ENCODE measurements at regions not wholly inside any gene's neighbourhood (a gene's known extent, or its start where the extent isn't known, plus 50 kb on each side); places are given as distances from the start of the nearest gene placed in this dataset.

DNA sequence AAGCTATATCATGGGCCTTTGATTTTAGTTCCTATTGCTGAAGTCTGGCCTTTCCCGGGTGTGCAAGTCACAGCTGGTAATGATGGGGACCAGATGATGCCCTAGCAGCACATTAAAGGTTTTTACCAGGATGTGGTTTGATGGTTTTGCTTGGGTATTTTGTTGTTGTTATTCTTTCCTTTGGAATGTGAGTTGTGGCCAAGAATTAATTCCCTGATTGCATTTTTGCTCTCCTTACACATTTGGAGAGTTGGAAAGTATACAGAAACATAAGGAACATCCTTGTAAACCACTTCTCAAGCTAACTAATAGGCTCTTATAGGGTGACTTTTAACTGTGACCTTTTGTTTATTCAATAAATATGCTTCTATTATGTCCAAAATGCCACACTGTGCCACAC, 154.1 kb upstream of the MMADHC start:
- ATAC-seq (no peak), DNase-seq (no peak)
- Histone ChIP-seq H3K27ac (no peak overlapping the region), H3K27me3 (no peaks in the 10 kb centered on the region), H3K4me1 (peaks cover 0 to 5% (median 0%) of the 10 kb centered on the region in 12 donors), H3K9me3 (no peaks in the 10 kb centered on the region), H3K4me3 (no peak overlapping the region), H3K36me3 (no peaks in the 10 kb centered on the region)
- intact Hi-C loops (cut with DNase I) = no loop called here
- WGBS, 4 donors = 67 to 85% (median 76%) methylated on average over 1 of the region's 1 CpG
- TF ChIP-seq POLR2A (IDR thresholded peaks at IDR 0.05) = no peak
- TF ChIP-seq, protein P1, sequence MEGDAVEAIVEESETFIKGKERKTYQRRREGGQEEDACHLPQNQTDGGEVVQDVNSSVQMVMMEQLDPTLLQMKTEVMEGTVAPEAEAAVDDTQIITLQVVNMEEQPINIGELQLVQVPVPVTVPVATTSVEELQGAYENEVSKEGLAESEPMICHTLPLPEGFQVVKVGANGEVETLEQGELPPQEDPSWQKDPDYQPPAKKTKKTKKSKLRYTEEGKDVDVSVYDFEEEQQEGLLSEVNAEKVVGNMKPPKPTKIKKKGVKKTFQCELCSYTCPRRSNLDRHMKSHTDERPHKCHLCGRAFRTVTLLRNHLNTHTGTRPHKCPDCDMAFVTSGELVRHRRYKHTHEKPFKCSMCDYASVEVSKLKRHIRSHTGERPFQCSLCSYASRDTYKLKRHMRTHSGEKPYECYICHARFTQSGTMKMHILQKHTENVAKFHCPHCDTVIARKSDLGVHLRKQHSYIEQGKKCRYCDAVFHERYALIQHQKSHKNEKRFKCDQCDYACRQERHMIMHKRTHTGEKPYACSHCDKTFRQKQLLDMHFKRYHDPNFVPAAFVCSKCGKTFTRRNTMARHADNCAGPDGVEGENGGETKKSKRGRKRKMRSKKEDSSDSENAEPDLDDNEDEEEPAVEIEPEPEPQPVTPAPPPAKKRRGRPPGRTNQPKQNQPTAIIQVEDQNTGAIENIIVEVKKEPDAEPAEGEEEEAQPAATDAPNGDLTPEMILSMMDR (IDR thresholded peaks at IDR 0.05) = no peak

DNA sequence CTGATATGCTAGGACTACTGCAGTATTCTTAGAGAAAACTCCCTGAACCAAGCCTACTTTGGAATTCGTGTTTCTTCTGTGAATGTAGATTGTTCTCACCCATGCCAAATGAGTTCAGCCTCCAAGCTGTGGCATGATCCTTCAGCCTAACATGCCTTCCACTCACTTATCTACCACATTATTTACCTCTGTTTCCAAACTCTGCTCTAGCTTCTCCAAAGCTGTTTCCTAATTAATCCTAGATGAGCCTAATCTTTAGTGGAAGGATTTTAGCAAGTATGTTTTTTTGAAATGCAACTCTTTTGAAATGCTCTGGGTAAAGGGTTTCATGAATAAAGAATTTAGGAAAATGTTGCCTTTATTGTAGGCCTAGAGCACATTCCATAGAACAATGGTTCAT, 152.9 kb upstream of the MMADHC start:
- 81 to 89% (median 85%) methylated on average over 1 of the region's 1 CpG for WGBS, 4 donors
- no peaks in the 10 kb centered on the region for H3K27me3 ChIP-seq
- ATAC-seq (no peak), DNase-seq (no peak)
- no peaks in the 10 kb centered on the region for H3K36me3 ChIP-seq
- no peak for TF ChIP-seq POLR2A (IDR thresholded peaks at IDR 0.05)
- TF ChIP-seq, protein P1 (IDR thresholded peaks at IDR 0.05) = no peak
- no peak overlapping the region for H3K27ac ChIP-seq
- H3K4me1 ChIP-seq = peaks cover 0 to 5% (median 0%) of the 10 kb centered on the region in 12 donors
- intact Hi-C loops (cut with DNase I) = no loop called here
- peaks cover 0 to 5% (median 0%) of the 10 kb centered on the region in 12 donors for H3K9me3 ChIP-seq
- H3K4me3 ChIP-seq = no peak overlapping the region

DNA sequence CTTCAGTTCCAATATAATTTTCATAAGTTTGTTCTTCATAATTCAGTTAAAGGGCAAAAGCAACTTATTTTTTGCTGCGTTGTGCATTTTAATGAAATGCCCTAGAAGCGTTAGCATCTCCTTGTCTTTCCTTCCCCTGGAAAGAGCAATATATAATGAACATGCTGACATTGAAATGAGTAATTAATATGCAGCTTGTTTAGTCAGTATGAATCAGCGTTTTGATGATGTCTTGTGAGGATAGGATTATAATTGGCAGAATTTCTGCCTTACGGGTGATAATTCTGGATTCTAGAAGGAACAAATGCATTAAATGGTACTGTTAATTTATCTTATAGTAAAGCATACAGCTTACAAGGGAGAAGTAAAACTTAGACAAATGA, 152.3 kb upstream of the MMADHC start:
- H3K36me3 ChIP-seq = no peaks in the 10 kb centered on the region
- H3K4me1 ChIP-seq = peaks cover 0 to 9% (median 0%) of the 10 kb centered on the region in 12 donors
- no peak for ATAC-seq
- H3K27ac ChIP-seq = no peak overlapping the region
- no peak overlapping the region for H3K4me3 ChIP-seq
- no peaks in the 10 kb centered on the region for H3K27me3 ChIP-seq
- intact Hi-C loops (cut with DNase I) = no loop called here
- H3K9me3 ChIP-seq = peaks cover 0 to 5% (median 0%) of the 10 kb centered on the region in 12 donors
- no peak for DNase-seq
- TF ChIP-seq, protein P1 (IDR thresholded peaks at IDR 0.05) = no peak
- TF ChIP-seq POLR2A (IDR thresholded peaks at IDR 0.05) = no peak
- WGBS, 4 donors = 91 to 95% (median 92%) methylated on average over 4 of the region's 4 CpGs

DNA sequence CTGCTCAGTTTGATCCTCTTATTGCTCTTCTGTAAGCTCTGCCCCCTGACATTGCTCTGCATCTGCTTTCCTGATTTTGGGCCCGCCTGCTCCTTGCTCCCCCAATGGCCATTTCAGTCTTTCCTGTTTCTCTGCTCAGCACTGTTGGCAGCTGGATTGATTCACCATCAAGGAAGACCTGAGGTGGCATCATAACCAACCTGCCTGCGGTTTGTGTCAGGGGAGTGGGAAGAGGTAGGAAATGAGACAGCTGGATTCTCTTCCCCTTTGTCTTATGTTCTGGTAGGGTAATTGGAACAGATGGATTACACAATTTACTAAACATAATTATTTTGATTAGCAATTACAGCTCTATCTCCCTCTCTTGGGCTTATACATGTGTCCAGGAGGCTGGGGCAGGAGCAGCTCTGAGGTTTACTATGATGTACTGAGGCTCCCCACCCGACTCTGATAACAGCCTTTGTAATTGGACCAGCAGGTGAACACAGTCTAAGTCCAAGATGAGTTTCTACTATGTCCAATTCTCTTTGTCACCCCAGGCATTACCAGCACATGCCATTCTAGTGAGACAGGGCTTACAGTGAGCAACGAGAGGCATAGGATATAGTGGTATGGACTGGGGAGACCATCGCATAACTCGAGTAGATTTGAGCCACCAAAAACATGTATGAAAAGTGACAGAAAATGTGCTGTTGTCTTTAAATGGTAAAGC, 151.8 kb upstream of the MMADHC start:
- no peak overlapping the region for H3K27ac ChIP-seq
- DNase-seq = no peak
- intact Hi-C loops (cut with DNase I) = no loop called here
- peaks cover 0 to 13% (median 0%) of the 10 kb centered on the region in 12 donors for H3K4me1 ChIP-seq
- 91 to 94% (median 93%) methylated on average over 6 of the region's 6 CpGs for WGBS, 4 donors
- peaks cover 0 to 5% (median 0%) of the 10 kb centered on the region in 12 donors for H3K9me3 ChIP-seq
- no peak for ATAC-seq
- TF ChIP-seq, protein P1 (IDR thresholded peaks at IDR 0.05) = no peak
- no peak for TF ChIP-seq POLR2A (IDR thresholded peaks at IDR 0.05)
- H3K27me3 ChIP-seq = no peaks in the 10 kb centered on the region
- H3K36me3 ChIP-seq = no peaks in the 10 kb centered on the region
- no peak overlapping the region for H3K4me3 ChIP-seq
